ENCODE measurements at regions not wholly inside any gene's neighbourhood (a gene's known extent, or its start where the extent isn't known, plus 50 kb on each side); places are given as distances from the start of the nearest gene placed in this dataset.

GRCh38 chr6:119881416-119881815 lies 531.9 kb upstream of the MAN1A1 start (continued):
- no peak for TF ChIP-seq GABPA (IDR thresholded peaks at IDR 0.05; ENCODE audit: borderline replicate concordance, insufficient read depth, low read length)
- no peak for TF ChIP-seq CBX5 (IDR thresholded peaks at IDR 0.05; ENCODE audit: low read depth, low read length)

- Histone ChIP-seq H3K4me1 (replicated peaks in 1 of 4; ENCODE audit: control insufficient read depth in 3 of 4, insufficient read depth in 4 of 4, low read length in 3 of 4) (no peaks in the 10 kb centered on the region), H3K27ac (ENCODE audit: low read depth, low read length) (no peak overlapping the region), H3K18ac (ENCODE audit: extremely low read depth, low read length) (no peak overlapping the region), H3K9ac (replicated peaks in 1 of 4; ENCODE audit: extremely low read depth in 1 of 4, low read depth in 3 of 4, low read length in 3 of 4) (no peak overlapping the region), H3K27me3 (replicated peaks in 1 of 4; ENCODE audit: control insufficient read depth in 3 of 4, extremely low read depth in 1 of 4, insufficient read depth in 3 of 4, low read length in 3 of 4) (no peaks in the 10 kb centered on the region), H3K4ac (replicated peaks; ENCODE audit: insufficient read length, low read depth, low read length) (no peak overlapping the region), H4K8ac (ENCODE audit: extremely low read depth, insufficient read depth, low read length) (no peak overlapping the region), H4K20me1 (replicated peaks in 1 of 2; ENCODE audit: control insufficient read depth in 1 of 2, insufficient read depth in 2 of 2, low read length in 2 of 2) (no peaks in the 10 kb centered on the region), H3K4me3 (ENCODE audit: extremely low read depth in 1 of 4, insufficient read depth in 2 of 4, low read depth in 3 of 4, low read length in 4 of 4) (no peak overlapping the region), H2AFZ (ENCODE audit: low read length) (no peak overlapping the region), H3K14ac (ENCODE audit: insufficient read length) (no peak overlapping the region), H4K91ac (replicated peaks; ENCODE audit: insufficient read length, low read length) (no peak overlapping the region), H3K79me2 (ENCODE audit: control insufficient read depth in 1 of 2, insufficient read depth in 2 of 2, low read length in 2 of 2) (no peaks in the 10 kb centered on the region), H2BK20ac (ENCODE audit: low read length) (no peak overlapping the region), H2BK12ac (ENCODE audit: low read depth, low read length) (no peak overlapping the region), H4K5ac (ENCODE audit: insufficient read length, low read depth, low read length) (no peak overlapping the region), H3K9me3 (ENCODE audit: insufficient read depth in 2 of 2, low read depth in 1 of 2, low read length in 1 of 2) (no peaks in the 10 kb centered on the region), H2BK120ac (replicated peaks; ENCODE audit: low read depth, low read length) (no peak overlapping the region), H3K79me1 (ENCODE audit: low read depth, low read length) (no peaks in the 10 kb centered on the region), H3K23ac (ENCODE audit: insufficient read length) (no peak overlapping the region), H2AK5ac (ENCODE audit: low read depth, low read length) (no peak overlapping the region), H3K23me2 (ENCODE audit: low read depth, low read length) (no peaks in the 10 kb centered on the region), H2BK15ac (ENCODE audit: low read length) (no peak overlapping the region), H3K56ac (replicated peaks; ENCODE audit: insufficient read length, low read depth, low read length) (no peak overlapping the region), H3K4me2 (ENCODE audit: insufficient read depth in 1 of 2, low read depth in 2 of 2, low read length in 2 of 2) (no peak overlapping the region), H2BK5ac (ENCODE audit: low read depth, low read length) (no peak overlapping the region), H3K36me3 (ENCODE audit: control insufficient read depth in 2 of 4, insufficient read depth in 4 of 4, low read length in 3 of 4) (no peaks in the 10 kb centered on the region)
- POLR2A ChIA-PET (ENCODE audit: partially characterized antibody), result no interaction called here
- no peak for FAIRE-seq
- CTCF ChIA-PET (ENCODE audit: partially characterized antibody), result interaction anchor here (0.8 kb wide), 1 partner anchor 99 kb away, joined by 3 read pairs; no protein-coding TSS in a partner anchor
- no peak for DNase-seq (ENCODE audit: low read depth in 1 of 2, low spot score in 2 of 2)
- TF ChIP-seq MAFK (IDR thresholded peaks at IDR 0.05; ENCODE audit: low read depth, low read length) (no peak), SIN3A (conservative IDR thresholded peaks at IDR 0.05 in 1 of 2, IDR thresholded peaks at IDR 0.05 in 1 of 2; ENCODE audit: low read depth in 1 of 2, low read length in 2 of 2) (no peak), TCF12 (IDR thresholded peaks at IDR 0.05; ENCODE audit: low read depth, low read length) (no peak), FOSL1 (IDR thresholded peaks at IDR 0.05; ENCODE audit: insufficient read depth, low read depth, low read length) (no peak), RNF2 (IDR thresholded peaks at IDR 0.05; ENCODE audit: borderline replicate concordance, low read depth, low read length, missing control alignments, poor library complexity, severe bottlenecking) (no peak), SAP30 (IDR thresholded peaks at IDR 0.05; ENCODE audit: insufficient read depth, insufficient replicate concordance, low read length) (no peak), MAX (IDR thresholded peaks at IDR 0.05) (no peak), KDM4A (IDR thresholded peaks at IDR 0.05; ENCODE audit: low read depth, low read length, severe bottlenecking) (no peak), BCL11A (IDR thresholded peaks at IDR 0.05; ENCODE audit: low read depth in 2 of 2, low read length in 2 of 2) (no peak), SP1 (IDR thresholded peaks at IDR 0.05; ENCODE audit: low read depth, low read length) (no peak)
Observed at GRCh38 chr6:119880840-119881239, 531.3 kb upstream of the MAN1A1 start.
